ENCODE measurements at regions not wholly inside any gene's neighbourhood (a gene's known extent, or its start where the extent isn't known, plus 50 kb on each side); places are given as distances from the start of the nearest gene placed in this dataset.

GRCh38 chr1:178619042-178619927 lies 105.8 kb upstream of the RALGPS2 start:
- Histone ChIP-seq H3K4me1 (ENCODE audit: control insufficient read depth, insufficient read depth, low read length) (no peaks in the 10 kb centered on the region), H3K9ac (ENCODE audit: extremely low read depth, low read length, poor library complexity, severe bottlenecking) (no peak overlapping the region), H3K27me3 (ENCODE audit: control insufficient read depth, insufficient read depth, low read length, poor library complexity, severe bottlenecking) (no peaks in the 10 kb centered on the region), H3K9me3 (ENCODE audit: control insufficient read depth, low read length) (peaks cover 5% of the 10 kb centered on the region), H3K36me3 (ENCODE audit: control insufficient read depth, insufficient read depth, low read length) (no peaks in the 10 kb centered on the region), H3K27ac (ENCODE audit: low read depth, low read length) (no peak overlapping the region), H3K4me3 (ENCODE audit: low read length) (no peak overlapping the region)
- no peak for DNase-seq
- Mint-ChIP-seq H3K36me3 (ENCODE audit: low read depth) (no peaks in the 10 kb centered on the region), H3K4me3 (no peak overlapping the region), H3K27me3 (ENCODE audit: insufficient read depth) (no peaks in the 10 kb centered on the region), H3K9me3 (peaks cover 9% of the 10 kb centered on the region), H3K27ac (no peak overlapping the region), H3K4me1 (no peaks in the 10 kb centered on the region)
- 89 to 94% methylated on average over 3 to 4 of the region's 4 CpGs for WGBS, 2 experiments (ENCODE audit: insufficient coverage in 1 of 2, insufficient read length in 1 of 2)
- TF ChIP-seq, protein P1, sequence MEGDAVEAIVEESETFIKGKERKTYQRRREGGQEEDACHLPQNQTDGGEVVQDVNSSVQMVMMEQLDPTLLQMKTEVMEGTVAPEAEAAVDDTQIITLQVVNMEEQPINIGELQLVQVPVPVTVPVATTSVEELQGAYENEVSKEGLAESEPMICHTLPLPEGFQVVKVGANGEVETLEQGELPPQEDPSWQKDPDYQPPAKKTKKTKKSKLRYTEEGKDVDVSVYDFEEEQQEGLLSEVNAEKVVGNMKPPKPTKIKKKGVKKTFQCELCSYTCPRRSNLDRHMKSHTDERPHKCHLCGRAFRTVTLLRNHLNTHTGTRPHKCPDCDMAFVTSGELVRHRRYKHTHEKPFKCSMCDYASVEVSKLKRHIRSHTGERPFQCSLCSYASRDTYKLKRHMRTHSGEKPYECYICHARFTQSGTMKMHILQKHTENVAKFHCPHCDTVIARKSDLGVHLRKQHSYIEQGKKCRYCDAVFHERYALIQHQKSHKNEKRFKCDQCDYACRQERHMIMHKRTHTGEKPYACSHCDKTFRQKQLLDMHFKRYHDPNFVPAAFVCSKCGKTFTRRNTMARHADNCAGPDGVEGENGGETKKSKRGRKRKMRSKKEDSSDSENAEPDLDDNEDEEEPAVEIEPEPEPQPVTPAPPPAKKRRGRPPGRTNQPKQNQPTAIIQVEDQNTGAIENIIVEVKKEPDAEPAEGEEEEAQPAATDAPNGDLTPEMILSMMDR (conservative IDR thresholded peaks at IDR 0.05), result no peak

- Histone ChIP-seq H3K9me3 (ENCODE audit: control insufficient read depth, low read length) (peaks cover 5% of the 10 kb centered on the region), H3K9ac (ENCODE audit: extremely low read depth, low read length, poor library complexity, severe bottlenecking) (no peak overlapping the region), H3K4me3 (ENCODE audit: low read length) (no peak overlapping the region), H3K36me3 (ENCODE audit: control insufficient read depth, insufficient read depth, low read length) (no peaks in the 10 kb centered on the region), H3K4me1 (ENCODE audit: control insufficient read depth, insufficient read depth, low read length) (no peaks in the 10 kb centered on the region), H3K27me3 (ENCODE audit: control insufficient read depth, insufficient read depth, low read length, poor library complexity, severe bottlenecking) (no peaks in the 10 kb centered on the region), H3K27ac (ENCODE audit: low read depth, low read length) (no peak overlapping the region)
- no peaks in the 10 kb centered on the region for H3K36me3 Mint-ChIP-seq (ENCODE audit: low read depth)
- H3K4me1 Mint-ChIP-seq, result no peaks in the 10 kb centered on the region
- TF ChIP-seq, protein P1 (conservative IDR thresholded peaks at IDR 0.05), result no peak
- no peak overlapping the region for H3K4me3 Mint-ChIP-seq
- no peak for DNase-seq
- H3K27ac Mint-ChIP-seq, result no peak overlapping the region
- no peaks in the 10 kb centered on the region for H3K27me3 Mint-ChIP-seq (ENCODE audit: insufficient read depth)
- peaks cover 9% of the 10 kb centered on the region for H3K9me3 Mint-ChIP-seq
- 88 to 90% methylated on average over 4 to 5 of the region's 5 CpGs for WGBS, 2 experiments (ENCODE audit: insufficient coverage in 1 of 2, insufficient read length in 1 of 2)
Measured at GRCh38 chr1:178620584-178621475, 104.2 kb upstream of the RALGPS2 start.

DNA sequence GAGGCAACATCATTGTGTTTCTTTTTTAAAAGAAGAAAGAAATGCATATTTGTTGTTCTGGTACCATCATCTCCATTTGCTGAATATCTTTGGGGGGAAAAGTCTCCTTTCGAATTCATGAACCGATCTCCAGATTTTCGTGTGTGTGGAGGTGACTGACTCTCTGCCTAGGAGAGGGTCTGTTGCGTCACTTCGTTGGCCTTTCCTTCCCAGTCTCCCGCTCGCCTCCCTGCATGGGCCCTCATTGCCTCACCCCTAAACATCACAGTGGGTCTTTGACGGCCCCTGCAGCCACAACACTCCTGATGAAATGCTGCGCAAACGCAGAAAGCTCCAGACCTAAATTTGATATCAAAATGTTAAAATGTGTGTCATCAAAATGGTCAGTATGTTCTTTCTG lies 103.2 kb upstream of the RALGPS2 start:
- WGBS, 2 experiments (ENCODE audit: insufficient coverage in 1 of 2, insufficient read length in 1 of 2), result 92% methylated on average over 6 to 10 of the region's 10 CpGs
- Histone ChIP-seq H3K9ac (ENCODE audit: extremely low read depth, low read length, poor library complexity, severe bottlenecking) (no peak overlapping the region), H3K27ac (ENCODE audit: low read depth, low read length) (no peak overlapping the region), H3K27me3 (ENCODE audit: control insufficient read depth, insufficient read depth, low read length, poor library complexity, severe bottlenecking) (no peaks in the 10 kb centered on the region), H3K4me3 (ENCODE audit: low read length) (no peak overlapping the region), H3K4me1 (ENCODE audit: control insufficient read depth, insufficient read depth, low read length) (no peaks in the 10 kb centered on the region), H3K36me3 (ENCODE audit: control insufficient read depth, insufficient read depth, low read length) (no peaks in the 10 kb centered on the region), H3K9me3 (ENCODE audit: control insufficient read depth, low read length) (peaks cover 5% of the 10 kb centered on the region)
- no peaks in the 10 kb centered on the region for H3K36me3 Mint-ChIP-seq (ENCODE audit: low read depth)
- H3K27me3 Mint-ChIP-seq (ENCODE audit: insufficient read depth), result no peaks in the 10 kb centered on the region
- no peak overlapping the region for H3K4me3 Mint-ChIP-seq
- DNase-seq, result no peak
- no peak overlapping the region for H3K27ac Mint-ChIP-seq
- peaks cover 9% of the 10 kb centered on the region for H3K9me3 Mint-ChIP-seq
- no peaks in the 10 kb centered on the region for H3K4me1 Mint-ChIP-seq
- TF ChIP-seq, protein P1 (conservative IDR thresholded peaks at IDR 0.05), result no peak
